HG03432 (cell line): ENCODE measurements at regions not wholly inside any gene's neighbourhood (a gene's known extent, or its start where the extent isn't known, plus 50 kb on each side); places are given as distances from the start of the nearest gene placed in this dataset.

Experiments used
- ATAC-seq: cut with Tn5 transposase; IDR thresholded peaks from one replicate; pipeline ENCODE4 v1.9.1; 2021; ENCODE audit warnings: mild to moderate bottlenecking, moderate library complexity; ENCODE audit not compliant: unreplicated experiment

DNA sequence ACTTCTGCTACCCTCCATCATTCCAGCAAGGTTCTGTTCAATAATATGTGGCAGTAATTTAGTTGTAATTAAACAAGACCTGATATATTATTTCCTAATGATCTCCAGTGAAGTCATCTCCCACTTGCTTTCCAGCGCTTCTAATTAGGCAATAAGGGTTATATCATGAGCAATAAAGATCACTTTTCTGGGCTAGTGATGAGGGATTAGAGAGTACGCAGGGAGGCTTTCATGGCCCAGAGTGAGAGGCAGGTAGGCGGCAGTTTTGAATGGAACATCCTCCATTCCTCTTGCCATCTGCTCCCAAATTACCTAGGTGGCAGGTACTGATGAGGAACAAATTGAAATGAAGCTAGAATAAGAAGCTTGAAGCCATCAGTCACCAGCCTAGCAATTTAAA lies 358.1 kb upstream of the SYT4 start:
- no peak for ATAC-seq

GRCh38 chr18:43642727-43643330 lies 365.5 kb upstream of the SYT4 start:
- ATAC-seq, result no peak

DNA sequence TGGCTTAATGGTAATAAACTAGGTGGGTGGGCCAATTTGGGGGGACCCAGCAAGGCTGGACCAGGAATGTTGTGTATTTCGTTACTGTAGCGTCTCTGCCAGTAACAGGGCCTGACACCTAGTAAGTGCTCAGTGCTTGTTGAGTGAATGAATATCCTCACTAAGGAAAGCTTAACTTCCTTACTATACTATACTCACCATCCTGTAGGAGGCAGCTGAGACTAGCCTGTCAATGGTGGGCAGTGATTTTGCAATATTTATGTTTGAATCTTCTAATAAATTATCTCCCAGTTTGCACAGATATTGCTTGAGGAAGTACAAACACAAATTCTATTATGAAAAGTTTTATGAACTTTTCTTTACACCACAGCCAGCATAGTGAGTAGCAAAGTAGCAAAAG lies 370.7 kb upstream of the SYT4 start:
- no peak for ATAC-seq

DNA sequence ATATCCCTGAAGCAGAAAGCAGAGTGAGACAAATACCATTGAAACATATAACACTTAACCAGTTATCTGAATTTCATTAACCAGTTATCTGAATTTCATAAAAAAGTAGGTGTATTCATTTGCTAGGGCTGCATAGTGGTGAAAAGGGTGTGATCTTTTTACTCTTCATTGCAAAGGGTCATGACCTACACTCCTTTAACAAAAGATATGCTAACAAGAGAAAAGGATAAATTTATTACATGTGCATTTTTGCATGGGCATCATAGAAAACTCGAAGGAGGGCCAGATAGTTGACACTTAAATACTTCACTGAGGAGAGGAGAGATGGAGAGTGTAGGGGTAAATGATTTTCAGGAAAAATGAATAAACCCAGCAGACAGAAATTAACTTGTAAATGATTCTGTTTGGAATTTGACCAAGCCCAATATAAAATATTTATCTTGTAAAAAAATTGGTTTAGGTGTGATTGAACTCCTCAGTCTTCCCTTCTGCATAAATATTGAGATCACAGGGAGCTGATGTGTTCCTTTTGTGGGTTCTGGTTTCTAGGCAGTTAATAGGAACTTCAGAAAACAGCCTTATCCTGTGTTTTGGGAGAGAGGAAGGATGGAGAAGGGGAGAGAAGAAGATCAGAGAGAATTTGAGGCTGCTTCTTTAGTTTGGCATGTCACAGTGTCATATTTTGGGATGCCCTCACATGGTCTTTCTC lies 372.5 kb upstream of the SYT4 start:
- no peak for ATAC-seq

DNA sequence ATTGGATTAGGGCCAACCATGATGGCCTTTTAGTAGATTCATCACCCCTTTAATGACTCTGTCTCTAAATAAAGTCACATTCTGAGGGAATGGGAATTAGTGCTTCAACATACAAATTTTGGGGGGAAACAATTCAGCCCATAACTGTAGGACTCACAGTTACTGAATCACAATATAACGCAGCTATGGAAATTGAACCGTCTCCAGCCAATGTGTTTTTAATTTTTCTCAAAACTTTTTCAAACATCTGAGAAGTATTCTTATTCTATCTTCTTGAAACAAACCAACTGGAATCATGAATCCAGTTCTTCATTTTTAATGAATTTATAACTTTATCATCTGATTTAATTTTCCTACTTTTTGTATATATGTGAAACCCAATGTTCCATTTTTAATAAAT lies 373.1 kb upstream of the SYT4 start:
- no peak for ATAC-seq

DNA sequence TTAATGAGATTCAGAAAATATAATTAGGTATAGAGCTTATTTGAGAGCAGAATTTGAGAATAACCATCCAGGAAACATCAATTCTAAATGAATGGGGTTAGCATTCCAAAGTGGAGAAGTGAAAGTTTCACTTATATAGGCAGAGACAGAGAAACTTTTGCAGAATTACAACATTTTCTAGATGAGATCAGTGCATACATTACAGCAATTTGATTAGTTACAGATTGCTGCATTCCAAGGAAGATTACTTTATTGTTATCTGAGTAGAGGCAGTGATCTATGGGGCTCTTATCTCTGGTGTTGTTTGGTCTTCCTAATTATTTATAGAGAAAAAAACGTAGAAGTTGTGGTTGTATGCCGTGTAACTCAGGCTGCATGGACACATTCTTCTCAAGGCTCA lies 373.8 kb upstream of the SYT4 start:
- no peak for ATAC-seq

- no peak for ATAC-seq
Measured at GRCh38 chr18:43656547-43656946, 379.3 kb upstream of the SYT4 start.

DNA sequence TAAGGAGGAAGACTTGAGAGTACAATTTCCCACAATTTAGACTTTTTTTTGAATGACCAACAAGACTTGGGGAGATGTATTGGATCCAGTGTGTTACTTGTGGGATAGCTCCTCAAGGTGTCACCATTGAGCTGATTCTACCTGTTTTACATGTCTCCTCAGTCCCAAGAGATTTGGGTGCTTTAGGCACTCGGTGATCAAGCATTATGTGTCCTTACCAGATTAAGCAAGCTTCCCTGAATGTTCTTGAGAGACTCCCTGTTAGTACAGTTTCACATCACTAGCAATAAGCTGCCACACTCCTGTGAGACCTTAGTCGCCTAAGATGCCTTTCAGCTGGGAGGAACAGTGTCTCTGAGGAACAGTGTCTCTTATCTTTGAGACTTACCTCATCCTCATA lies 384.3 kb upstream of the SYT4 start:
- peak; percentile 87 for ATAC-seq

DNA sequence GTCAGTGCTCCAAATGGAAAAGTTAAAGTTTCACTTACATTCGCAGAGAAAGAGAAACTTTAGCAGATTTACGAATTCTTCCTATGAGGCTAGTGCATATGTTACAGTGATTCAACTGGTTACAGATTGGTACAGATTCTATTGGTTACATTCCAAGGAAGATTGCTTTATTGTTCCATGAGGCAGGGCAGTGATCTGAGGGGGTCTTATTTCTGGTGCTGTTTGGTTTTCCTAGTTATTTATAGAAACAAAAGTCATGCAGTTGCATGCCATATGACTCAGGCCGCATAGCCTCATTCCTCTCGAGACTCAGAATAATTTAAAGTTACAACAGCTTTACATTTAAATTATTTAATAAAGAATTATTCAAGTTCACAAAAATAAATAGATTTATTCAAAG lies 385.4 kb upstream of the SYT4 start:
- ATAC-seq, result no peak

GRCh38 chr18:43663159-43663558 lies 385.9 kb upstream of the SYT4 start:
- no peak for ATAC-seq

- ATAC-seq, result no peak
Measured at GRCh38 chr18:43664487-43665008, 387.3 kb upstream of the SYT4 start.

- no peak for ATAC-seq
Measured at GRCh38 chr18:43665105-43665788, 388.0 kb upstream of the SYT4 start.

GRCh38 chr18:43668866-43669265 lies 391.6 kb upstream of the SYT4 start:
- ATAC-seq, result no peak

DNA sequence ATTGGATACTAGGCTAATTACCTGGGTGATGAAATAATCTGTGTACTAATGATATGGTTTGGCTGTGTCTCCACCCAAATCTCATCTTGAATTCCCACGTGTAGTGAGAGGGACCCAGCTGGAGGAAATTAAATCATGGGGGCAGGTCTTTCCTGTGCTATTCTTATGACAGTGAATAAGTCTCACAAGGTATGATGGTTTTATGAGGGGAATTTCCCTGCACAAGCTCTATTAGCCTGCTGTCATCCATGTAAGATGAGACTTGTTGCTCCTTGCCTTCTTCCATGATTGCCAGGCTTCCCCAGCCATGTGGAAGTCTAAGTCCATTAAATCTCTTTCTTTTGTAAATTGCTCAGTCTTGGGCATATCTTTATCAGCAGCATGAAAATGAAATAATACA lies 394.1 kb upstream of the SYT4 start:
- ATAC-seq, result no peak

GRCh38 chr18:43680096-43680495 lies 402.8 kb upstream of the SYT4 start:
- no peak for ATAC-seq

DNA sequence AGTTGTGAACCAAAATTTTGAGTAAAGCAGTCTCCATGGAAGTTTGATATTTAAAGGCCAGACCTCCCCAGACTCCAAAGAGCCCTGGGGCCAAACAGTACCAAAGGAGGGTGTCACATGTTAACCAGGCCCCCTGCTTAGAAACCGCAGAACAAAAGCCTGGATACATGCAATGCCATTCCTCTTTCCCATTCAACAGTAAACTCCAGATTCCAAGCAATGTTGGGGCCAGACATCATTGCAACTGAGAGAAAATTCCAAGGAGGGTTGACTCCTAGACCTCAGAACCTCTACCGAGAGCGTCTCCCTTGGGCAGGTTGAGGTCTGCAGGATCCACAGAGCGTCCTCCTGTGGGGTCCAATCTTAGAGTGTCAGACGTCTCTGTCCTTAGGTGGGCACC lies 404.4 kb upstream of the SYT4 start:
- no peak for ATAC-seq

GRCh38 chr18:43682196-43682595 lies 404.9 kb upstream of the SYT4 start:
- no peak for ATAC-seq

- no peak for ATAC-seq
Measured at GRCh38 chr18:43686709-43687108, 409.4 kb upstream of the SYT4 start.

- ATAC-seq, result no peak
Measured at GRCh38 chr18:43692099-43692690, 414.9 kb upstream of the SYT4 start.

DNA sequence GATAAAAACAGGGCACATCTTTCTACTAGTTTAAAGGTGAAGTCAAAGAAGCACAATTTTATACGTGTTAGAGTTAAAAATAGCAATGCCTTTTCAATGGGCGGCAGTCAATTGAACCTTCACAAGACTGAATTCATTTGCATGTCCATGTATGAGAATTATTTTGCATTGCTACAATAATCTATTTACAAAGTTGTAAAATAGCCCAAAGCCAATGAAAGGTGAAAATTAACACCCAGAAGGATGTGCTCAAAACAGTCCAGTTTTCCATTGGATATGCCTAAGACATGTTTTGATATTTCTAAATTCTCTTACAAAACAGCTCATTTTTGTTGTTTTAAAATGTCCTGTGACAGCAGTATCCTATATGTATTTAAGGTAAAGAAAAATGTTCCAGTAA lies 425.1 kb upstream of the SYT4 start:
- ATAC-seq, result no peak

GRCh38 chr18:43703050-43703449 lies 425.8 kb upstream of the SYT4 start:
- no peak for ATAC-seq

- no peak for ATAC-seq
Measured at GRCh38 chr18:43705850-43706249, 428.6 kb upstream of the SYT4 start.
